Embryonic facial prominence (tissue), 1 donor: ENCODE measurements at regions not wholly inside any gene's neighbourhood (a gene's known extent, or its start where the extent isn't known, plus 50 kb on each side); places are given as distances from the start of the nearest gene placed in this dataset.
A peak's percentile ranks its signal among the peaks of the same experiment; 100 is the strongest.

Experiments used
- DNase-seq: peaks from one replicate; pipeline ENCODE4 v3.0.0-alpha.2; 2016; ENCODE audit errors: extremely low spot score

- DNase-seq: peak; percentile 29
Observed at GRCh38 chr2:8539743-8540551, 141.9 kb upstream of the ID2 start.

DNA sequence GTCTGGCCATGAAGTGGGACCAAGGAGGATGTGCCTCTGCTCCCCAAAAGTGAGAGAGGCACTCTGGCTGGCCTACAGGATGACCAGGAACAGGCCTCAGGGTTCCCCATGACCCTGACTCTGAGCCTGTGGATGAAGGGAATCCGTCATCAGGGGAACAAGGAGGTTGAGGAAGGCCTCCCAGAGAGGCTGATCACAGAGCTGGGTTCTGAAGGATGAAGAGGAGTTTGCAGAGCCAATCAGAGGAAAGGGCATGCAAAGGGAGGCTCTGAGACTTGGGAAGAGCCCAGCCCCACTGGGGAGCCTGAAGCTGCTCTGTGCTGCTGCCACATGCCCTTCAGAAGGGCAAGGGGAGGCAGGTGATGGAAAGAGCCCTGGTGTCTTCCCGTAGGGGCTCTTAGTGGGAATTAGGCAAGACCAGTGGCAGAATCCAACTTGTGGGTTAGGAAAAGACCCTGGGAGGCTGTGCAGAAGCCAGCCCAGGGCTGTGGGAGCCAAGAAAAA is 141.3 kb upstream of the ID2 start:
- no peak for DNase-seq

DNA sequence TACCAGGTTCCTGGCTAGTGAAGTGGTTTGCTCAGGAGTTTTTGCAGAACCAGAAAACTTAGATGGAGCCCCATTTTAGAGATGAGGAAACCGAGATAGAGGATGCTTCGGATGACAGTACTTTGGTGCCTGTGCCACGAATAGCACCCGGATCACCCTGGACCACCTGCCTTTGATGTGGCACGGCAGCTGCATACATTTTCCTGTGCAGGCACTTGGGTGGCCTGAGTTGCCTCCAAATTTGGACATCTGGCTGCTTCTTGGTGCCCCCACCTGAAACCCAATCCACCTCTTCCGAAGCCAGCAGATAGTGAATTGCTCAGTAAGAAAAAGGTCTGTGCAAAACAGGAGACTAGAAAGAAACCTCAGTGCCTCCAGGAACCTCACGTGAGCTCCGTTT is 140.6 kb upstream of the ID2 start:
- DNase-seq: no peak

DNA sequence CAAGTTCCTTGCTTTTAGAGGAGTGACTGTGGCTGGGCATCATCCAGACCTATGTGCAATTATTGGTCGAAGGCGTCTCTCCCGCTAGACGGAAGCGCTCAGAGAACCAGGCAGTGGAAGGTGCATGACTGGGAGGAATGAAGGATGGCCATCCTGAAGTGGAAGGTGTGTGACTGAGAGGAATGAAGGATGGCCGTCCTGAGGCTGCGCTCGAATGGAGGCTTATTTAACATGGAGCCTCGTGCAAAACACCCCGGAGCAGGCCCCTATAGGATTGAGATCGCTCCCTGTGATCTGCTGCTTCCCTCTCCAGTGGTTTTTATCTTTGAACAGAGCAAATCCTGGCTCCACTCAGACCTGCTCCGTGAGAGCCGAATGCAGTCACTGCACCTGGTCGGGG is 140.2 kb upstream of the ID2 start:
- no peak for DNase-seq

DNA sequence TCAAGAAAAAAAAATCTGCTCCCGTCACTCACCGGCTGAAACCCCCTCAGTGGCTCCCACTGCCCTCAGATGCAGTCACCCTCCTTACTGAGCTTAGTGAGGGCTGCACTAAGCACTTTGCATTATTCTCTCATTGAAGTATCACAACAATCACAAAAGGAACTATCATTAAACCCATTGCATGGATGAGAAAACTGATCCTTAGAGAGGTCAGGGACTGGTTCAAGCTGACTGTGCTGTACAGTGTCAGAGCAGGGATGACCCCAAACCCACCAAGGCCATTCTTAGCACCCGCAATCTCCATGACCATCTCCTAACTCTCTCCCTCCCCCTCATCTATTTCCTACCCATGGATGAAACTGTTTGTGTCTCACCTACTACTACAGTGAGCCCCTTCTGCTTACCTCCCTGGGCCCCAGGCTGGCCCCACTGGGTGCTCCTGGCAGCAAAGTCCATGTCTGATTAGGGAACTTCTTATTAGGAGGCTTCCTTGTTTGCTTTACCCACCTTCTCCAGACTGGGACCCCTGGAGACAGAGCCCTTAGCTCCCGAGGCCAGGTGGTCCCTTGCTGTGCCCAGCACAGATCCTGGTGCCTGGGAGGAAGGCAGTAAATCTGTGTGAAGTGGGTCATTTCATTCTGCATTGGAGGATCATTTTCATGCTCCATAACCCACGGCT is 139.3 kb upstream of the ID2 start:
- no peak for DNase-seq

- no peak for DNase-seq
Observed at GRCh38 chr2:8543060-8543382, 138.8 kb upstream of the ID2 start.

DNA sequence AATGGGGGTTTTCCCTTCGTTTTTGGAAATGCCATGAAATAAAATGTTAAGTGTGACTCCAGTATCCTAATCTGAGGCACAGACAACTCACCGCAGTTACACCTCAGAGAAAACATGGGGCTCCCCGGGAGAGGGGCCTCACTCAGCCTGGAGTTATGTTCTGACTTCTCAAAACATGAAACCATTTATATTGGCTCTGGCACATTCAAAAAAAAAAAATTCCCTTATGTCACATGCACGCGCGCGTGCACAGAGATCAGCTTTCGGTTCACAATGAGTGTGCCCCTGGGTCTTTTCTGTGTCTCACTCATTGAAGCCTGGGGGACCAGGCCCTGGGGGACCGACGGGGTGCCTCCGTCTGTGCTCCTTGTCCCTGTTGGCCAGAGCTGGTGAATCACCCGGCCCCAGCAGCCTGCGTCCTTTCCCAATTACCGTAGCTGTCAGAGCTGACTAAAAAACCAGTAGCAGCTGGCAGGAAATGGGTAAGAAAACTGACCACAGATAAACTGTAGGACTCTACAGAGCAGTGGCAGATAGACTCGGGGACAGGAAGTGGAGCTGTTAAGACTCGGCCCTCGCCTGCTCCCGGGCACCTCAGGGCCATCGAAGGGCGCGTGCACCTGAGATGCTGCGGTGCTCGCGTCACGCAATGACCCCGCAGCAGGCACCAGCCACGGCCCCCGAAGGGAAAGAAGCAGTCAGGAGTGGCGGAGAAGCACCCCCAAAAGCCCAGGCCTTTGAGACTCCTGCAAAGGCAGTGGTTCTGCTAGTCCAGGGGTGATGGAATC is 138.3 kb upstream of the ID2 start:
- DNase-seq: no peak

GRCh38 chr2:8544171-8544785 is 137.6 kb upstream of the ID2 start:
- no peak for DNase-seq

DNA sequence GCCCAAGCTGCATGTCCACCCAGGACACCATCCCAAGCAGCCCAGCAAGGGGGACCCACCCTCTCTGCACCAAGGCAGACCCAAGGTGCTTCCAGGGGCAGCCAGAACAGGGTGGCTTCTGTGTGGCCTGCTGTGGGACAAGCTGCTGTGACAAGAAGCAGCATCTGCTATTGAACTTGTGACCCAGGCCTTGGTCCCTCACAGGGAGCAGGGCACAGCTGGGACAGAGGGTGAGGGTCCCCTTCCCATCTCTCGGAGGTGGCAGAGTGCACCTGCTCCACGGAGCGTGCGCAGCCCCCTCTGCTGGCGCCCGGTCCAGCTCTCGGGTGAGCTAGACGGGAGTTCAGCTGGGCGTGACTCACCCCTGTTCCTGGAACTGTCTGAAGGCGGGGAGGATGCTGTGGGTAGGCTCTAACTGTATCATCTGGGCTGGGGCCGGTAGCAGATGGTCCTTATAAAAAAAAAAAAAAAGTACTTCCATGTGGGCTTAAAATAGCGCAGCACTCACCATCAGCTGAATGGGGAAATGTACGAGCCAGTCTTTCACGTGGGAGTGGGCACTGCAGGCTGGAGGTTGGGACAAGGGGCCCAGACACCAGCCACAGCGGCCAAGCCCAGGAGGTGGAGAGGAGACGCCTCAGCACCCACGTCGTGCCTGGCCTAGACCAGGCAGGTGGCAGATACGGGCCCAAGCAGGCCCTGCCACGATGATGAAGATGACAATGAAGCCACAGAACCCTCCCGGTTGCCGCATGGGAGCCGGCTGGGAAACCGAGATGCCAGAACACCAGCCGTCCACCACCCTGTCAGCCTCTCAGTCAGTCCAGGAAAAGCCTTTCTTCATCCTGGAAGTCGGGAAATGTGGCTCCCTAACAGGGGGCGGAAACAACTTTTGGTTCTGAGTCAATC is 136.8 kb upstream of the ID2 start:
- DNase-seq: no peak

DNA sequence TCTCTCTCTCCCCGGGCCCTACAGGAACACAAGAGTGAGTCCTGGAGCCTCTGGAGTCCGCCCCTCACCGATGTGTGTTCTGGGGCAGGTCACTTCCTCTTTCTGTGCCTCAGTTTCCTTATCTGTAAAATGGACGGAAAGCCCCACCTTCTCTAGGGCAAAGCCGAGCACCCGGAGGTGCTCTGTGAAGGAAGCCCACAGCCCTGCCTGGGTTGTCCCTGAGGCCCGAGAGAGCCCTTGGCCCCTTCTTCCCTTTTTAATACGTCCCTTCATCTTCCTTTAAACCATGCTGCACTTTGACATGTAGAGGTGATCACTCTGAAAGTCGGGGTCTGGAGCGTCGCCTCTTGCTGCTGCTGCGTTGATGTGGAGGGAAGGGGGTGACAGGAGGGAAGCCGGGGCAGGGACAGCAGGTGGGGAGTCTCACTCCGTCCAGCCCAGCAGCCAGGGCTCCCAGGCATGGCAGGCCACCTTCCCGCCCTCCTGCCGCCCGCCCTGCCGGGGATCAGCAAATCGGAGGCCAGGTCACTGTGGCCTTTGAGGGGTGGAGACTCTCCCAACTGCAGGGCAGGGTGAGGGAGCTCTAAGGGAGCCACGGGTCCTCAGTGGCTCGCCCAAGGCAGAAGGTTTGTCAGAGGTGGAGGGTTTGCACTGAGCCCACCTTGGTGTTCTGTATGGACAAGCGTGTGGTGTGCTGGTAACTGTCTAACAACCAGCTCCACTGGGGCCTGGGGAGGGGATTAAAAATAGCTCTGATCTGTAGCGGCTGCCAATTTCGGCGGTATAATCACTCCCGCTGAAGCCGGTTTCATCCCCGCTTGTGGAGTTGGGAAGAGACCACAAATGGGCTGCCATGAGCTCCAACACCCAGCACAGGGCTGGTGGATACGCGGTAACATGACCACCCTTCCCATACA is 135.9 kb upstream of the ID2 start:
- no peak for DNase-seq

DNA sequence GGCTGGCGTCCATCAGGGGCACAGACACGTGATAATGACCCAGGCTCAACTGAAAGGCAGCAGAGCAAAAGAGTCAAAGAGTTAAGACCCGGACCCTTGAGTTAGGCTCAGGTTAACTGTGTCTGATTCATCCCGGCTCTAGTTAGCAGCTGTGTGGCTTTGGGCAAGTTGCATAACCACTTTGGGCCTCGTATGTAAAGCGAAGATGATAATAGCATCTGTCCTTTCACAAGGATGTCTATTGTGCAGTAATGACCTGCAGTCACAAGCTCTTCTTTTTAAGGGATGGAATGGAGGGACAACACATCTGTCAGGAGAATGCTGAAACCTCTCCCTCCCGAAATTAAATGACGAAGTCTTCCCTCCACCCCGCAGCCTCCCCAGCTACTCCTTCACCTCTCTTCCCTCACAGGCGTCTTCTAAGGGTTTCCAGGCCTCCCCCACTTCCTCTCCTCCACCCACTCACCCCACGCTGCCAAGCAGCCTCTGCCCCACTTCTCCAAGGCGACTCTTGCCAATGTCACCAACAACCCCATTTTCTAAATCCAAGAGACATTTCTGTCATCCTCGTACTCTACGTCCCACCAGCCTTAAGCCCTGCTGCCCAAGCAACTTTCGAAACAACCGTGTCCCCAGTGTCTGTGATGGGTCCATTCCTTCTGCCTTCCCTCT is 135.1 kb upstream of the ID2 start:
- DNase-seq: no peak

GRCh38 chr2:8547284-8548064 is 134.4 kb upstream of the ID2 start:
- DNase-seq: no peak

- no peak for DNase-seq
Observed at GRCh38 chr2:8548065-8548618, 133.7 kb upstream of the ID2 start.

- no peak for DNase-seq
Observed at GRCh38 chr2:8548619-8549150, 133.2 kb upstream of the ID2 start.

DNA sequence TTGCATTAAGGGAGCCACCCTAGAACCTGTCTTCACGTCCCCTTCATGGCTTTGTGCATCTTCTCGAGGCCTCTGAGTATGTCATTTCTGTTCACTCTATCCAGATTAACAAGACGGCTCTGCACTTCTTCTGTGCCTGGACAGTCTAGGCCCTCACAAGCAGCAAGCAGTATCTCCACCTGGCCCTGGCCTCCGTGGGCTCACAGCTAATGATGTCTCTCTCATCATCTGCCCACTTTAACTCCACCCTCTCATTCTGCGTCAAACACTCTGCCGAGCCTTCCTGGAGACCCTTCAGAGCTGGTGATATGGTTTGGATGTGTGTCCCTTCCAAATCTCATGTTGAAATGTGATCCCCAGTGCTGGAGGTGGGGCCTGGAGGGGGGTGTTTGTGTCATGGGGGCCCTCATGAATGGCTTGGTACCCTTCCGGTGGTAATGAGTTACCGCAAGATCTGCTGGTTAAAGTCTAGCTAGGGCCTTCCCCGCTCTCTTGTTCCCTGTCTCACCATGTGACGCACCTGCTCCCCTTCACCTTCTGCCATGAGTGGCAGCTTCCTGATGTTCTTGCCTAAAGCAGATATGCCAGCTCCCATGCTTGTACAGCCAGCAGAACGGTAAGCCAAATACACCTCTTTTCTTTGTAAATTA is 132.5 kb upstream of the ID2 start:
- no peak for DNase-seq

GRCh38 chr2:8549942-8550341 is 131.9 kb upstream of the ID2 start:
- DNase-seq: no peak

- DNase-seq: no peak
Observed at GRCh38 chr2:8550481-8550880, 131.4 kb upstream of the ID2 start.
